Neural cell (in vitro differentiated cells): ENCODE measurements at regions not wholly inside any gene's neighbourhood (a gene's known extent, or its start where the extent isn't known, plus 50 kb on each side); places are given as distances from the start of the nearest gene placed in this dataset.

Experiments used
- H2AFZ ChIP-seq: fragments of 200-600, 300-800 bp; sonication (generic), shearing (Covaris generic); 2 replicates; pipeline ENCODE4 v1.6.0; 2014; ENCODE audit warnings: low read depth, mild to moderate bottlenecking, antibody characterized with exemption, low read length, moderate library complexity
- H3F3A ChIP-seq: fragments of 200-600 bp; shearing (Covaris generic); 2 replicates; pipeline ENCODE4 v1.6.1; 2016; ENCODE audit warnings: mild to moderate bottlenecking, moderate library complexity, mixed read lengths, antibody characterized with exemption, low read length; ENCODE audit not compliant: insufficient read depth, poor library complexity, severe bottlenecking
- H3K27ac ChIP-seq: fragments of 200-600, 300-800 bp; sonication (generic), shearing (Covaris generic); 2 replicates; pipeline ENCODE4 v1.5.1; 2014; ENCODE audit warnings: mild to moderate bottlenecking, low read length, moderate library complexity
- H3K27me3 ChIP-seq: fragments of 300-800, 200-600 bp; sonication (generic), shearing (Covaris generic); 2 replicates; pipeline ENCODE4 v1.6.0; 2014; ENCODE audit warnings: mild to moderate bottlenecking, low read depth, low read length, moderate library complexity; ENCODE audit not compliant: insufficient read depth
- H3K36me3 ChIP-seq: fragments of 300-800, 200-600 bp; sonication (generic), shearing (Covaris generic); 2 replicates; pipeline ENCODE4 v1.5.1; 2014; ENCODE audit warnings: mild to moderate bottlenecking, antibody characterized with exemption, low read length, moderate library complexity; ENCODE audit not compliant: insufficient read depth
- H3K4me2 ChIP-seq: fragments of 300-800, 200-600 bp; sonication (generic), shearing (Covaris generic); 2 replicates; pipeline ENCODE4 v1.6.0; 2014; ENCODE audit warnings: mild to moderate bottlenecking, low read length
- H3K4me3 ChIP-seq: fragments of 300-800, 200-600 bp; sonication (generic), shearing (Covaris generic); 2 replicates; pipeline ENCODE4 v1.5.1; 2014; ENCODE audit warnings: mild to moderate bottlenecking, low read length, moderate library complexity
- H3K79me2 ChIP-seq: fragments of 200-600 bp; shearing (Covaris generic); replicated peaks from 2 replicates; pipeline ENCODE4 v1.6.0; 2014; ENCODE audit warnings: mild to moderate bottlenecking, low read length, moderate library complexity; ENCODE audit not compliant: insufficient read depth
- H3K9ac ChIP-seq: fragments of 300-800, 200-600 bp; sonication (generic), shearing (Covaris generic); 2 replicates; pipeline ENCODE4 v1.6.1; 2016; ENCODE audit warnings: mild to moderate bottlenecking, low read length, mixed read lengths
- H3K9me2 ChIP-seq: fragments of 200-600 bp; shearing (Covaris generic); 2 replicates; pipeline ENCODE4 v1.6.1; 2016; ENCODE audit warnings: mild to moderate bottlenecking, low read length, mixed read lengths; ENCODE audit not compliant: insufficient read depth
- H3K9me3 ChIP-seq: fragments of 200-600, 300-800 bp; sonication (generic), shearing (Covaris generic); 2 replicates; pipeline ENCODE4 v1.6.1; 2016; ENCODE audit warnings: mild to moderate bottlenecking, mixed run types, low read length, moderate library complexity, mixed read lengths
- H4K20me1 ChIP-seq: fragments of 200-600 bp; shearing (Covaris generic); 2 replicates; pipeline ENCODE4 v1.6.1; 2016; ENCODE audit warnings: mild to moderate bottlenecking, mixed run types; ENCODE audit not compliant: insufficient read depth
- CTCF ChIP-seq: fragments of 450-650 bp; IDR thresholded peaks from 2 replicates; pipeline ENCODE4 v1.5.1; 2014; ENCODE audit warnings: antibody characterized with exemption, mild to moderate bottlenecking, moderate library complexity; ENCODE audit not compliant: poor library complexity, severe bottlenecking
- EP300 ChIP-seq: fragments of 450-650 bp; conservative IDR thresholded peaks from 2 replicates; pipeline ENCODE4 v1.6.1; 2014; ENCODE audit warnings: antibody characterized with exemption, mild to moderate bottlenecking, moderate library complexity; ENCODE audit not compliant: poor library complexity, severe bottlenecking
- EZH2 ChIP-seq: fragments of 200-600, 300-800 bp; shearing (Covaris generic), sonication (generic); IDR thresholded peaks from 2 replicates; pipeline ENCODE4 v1.6.1; 2014; ENCODE audit warnings: antibody characterized with exemption, low read length, borderline replicate concordance, mild to moderate bottlenecking; ENCODE audit not compliant: insufficient read depth, poor library complexity, severe bottlenecking
- MXI1 ChIP-seq: fragments of 450-650 bp; conservative IDR thresholded peaks from 2 replicates; pipeline ENCODE4 v1.6.1; 2014; ENCODE audit warnings: antibody characterized with exemption, mild to moderate bottlenecking; ENCODE audit not compliant: poor library complexity, severe bottlenecking
- POLR2AphosphoS5 ChIP-seq: IDR thresholded peaks from 2 replicates; pipeline ENCODE4 v1.6.1; 2012
- RAD21 ChIP-seq: fragments of 450-650 bp; conservative IDR thresholded peaks from 2 replicates; pipeline ENCODE4 v1.6.1; 2014; ENCODE audit warnings: antibody characterized with exemption, mild to moderate bottlenecking, moderate library complexity
- SMC3 ChIP-seq: fragments of 450-650 bp; conservative IDR thresholded peaks from 2 replicates; pipeline ENCODE4 v1.6.1; 2014; ENCODE audit warnings: antibody characterized with exemption, mild to moderate bottlenecking, moderate library complexity; ENCODE audit not compliant: poor library complexity
- TAF1 ChIP-seq: IDR thresholded peaks from 2 replicates; pipeline ENCODE4 v1.6.1; 2012; ENCODE audit warnings: low read depth
- TF ChIP-seq, protein P1 (sequence below): IDR thresholded peaks from 2 replicates; pipeline ENCODE4 v1.6.1; 2012; ENCODE audit warnings: borderline replicate concordance

GRCh38 chr3:3654916-3655315, 144.3 kb upstream of the LRRN1 start:
- Histone ChIP-seq H3K36me3 (no peaks in the 10 kb centered on the region), H2AFZ (no peak overlapping the region), H4K20me1 (no peaks in the 10 kb centered on the region), H3K9me2 (no peaks in the 10 kb centered on the region), H3K9ac (no peak overlapping the region), H3K9me3 (no peaks in the 10 kb centered on the region), H3K79me2 (no peaks in the 10 kb centered on the region), H3K27me3 (no peaks in the 10 kb centered on the region), H3K4me3 (no peak overlapping the region), H3K4me2 (no peak overlapping the region), H3F3A (no peaks in the 10 kb centered on the region), H3K27ac (no peak overlapping the region)
- TF ChIP-seq, protein P1, sequence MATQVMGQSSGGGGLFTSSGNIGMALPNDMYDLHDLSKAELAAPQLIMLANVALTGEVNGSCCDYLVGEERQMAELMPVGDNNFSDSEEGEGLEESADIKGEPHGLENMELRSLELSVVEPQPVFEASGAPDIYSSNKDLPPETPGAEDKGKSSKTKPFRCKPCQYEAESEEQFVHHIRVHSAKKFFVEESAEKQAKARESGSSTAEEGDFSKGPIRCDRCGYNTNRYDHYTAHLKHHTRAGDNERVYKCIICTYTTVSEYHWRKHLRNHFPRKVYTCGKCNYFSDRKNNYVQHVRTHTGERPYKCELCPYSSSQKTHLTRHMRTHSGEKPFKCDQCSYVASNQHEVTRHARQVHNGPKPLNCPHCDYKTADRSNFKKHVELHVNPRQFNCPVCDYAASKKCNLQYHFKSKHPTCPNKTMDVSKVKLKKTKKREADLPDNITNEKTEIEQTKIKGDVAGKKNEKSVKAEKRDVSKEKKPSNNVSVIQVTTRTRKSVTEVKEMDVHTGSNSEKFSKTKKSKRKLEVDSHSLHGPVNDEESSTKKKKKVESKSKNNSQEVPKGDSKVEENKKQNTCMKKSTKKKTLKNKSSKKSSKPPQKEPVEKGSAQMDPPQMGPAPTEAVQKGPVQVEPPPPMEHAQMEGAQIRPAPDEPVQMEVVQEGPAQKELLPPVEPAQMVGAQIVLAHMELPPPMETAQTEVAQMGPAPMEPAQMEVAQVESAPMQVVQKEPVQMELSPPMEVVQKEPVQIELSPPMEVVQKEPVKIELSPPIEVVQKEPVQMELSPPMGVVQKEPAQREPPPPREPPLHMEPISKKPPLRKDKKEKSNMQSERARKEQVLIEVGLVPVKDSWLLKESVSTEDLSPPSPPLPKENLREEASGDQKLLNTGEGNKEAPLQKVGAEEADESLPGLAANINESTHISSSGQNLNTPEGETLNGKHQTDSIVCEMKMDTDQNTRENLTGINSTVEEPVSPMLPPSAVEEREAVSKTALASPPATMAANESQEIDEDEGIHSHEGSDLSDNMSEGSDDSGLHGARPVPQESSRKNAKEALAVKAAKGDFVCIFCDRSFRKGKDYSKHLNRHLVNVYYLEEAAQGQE, result no peak
- TF ChIP-seq POLR2AphosphoS5 (no peak), CTCF (no peak), MXI1 (no peak)

DNA sequence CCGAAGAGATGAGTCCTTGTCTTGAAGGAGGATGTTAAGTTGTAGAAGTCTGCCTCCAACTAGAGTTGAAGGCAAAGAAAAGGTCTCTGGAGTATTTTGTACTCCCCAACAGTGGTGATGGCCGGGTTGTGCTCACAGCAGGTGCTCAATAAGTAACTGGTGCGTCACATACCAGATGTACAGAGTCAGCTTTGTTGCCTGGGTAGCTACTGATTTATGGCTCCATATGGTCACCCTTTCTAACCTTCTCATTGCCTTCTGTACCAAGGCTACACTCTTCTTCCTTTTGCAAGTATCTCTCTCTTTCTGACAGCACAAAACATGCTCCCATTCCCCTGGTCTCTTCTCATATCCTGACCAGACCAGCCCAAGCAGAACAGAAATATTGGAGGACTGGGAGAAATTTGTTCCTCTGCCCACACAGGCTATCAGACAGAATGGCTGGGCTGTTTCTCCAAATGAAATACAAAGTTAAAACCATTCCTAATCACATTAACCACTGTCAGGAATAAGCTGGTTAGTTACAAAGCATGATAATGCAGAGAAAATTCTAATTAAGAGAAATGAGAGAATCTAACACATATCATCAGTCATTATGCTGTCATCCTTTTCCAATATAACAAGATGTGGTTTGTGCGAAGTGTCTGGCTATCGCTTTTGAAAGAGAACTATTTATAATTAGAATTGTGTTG, 150.1 kb upstream of the LRRN1 start:
- H3K79me2 ChIP-seq, result no peaks in the 10 kb centered on the region
- TF ChIP-seq EZH2 (no peak), MXI1 (no peak), EP300 (no peak), TAF1 (no peak), RAD21 (no peak), CTCF (no peak), SMC3 (no peak), POLR2AphosphoS5 (no peak)
- TF ChIP-seq, protein P1, result no peak
- H3K9me2 ChIP-seq, result no peaks in the 10 kb centered on the region
- no peaks in the 10 kb centered on the region for H3K36me3 ChIP-seq
- H3K9me3 ChIP-seq, result no peaks in the 10 kb centered on the region
- H2AFZ ChIP-seq, result no peak overlapping the region
- no peak overlapping the region for H3K4me3 ChIP-seq
- no peaks in the 10 kb centered on the region for H3F3A ChIP-seq
- H3K4me2 ChIP-seq, result no peak overlapping the region
- H3K9ac ChIP-seq, result no peak overlapping the region
- no peak overlapping the region for H3K27ac ChIP-seq
- no peaks in the 10 kb centered on the region for H3K27me3 ChIP-seq
- no peaks in the 10 kb centered on the region for H4K20me1 ChIP-seq
